Mesenchymal stem cell (in vitro differentiated cells and primary cell): ENCODE measurements at regions not wholly inside any gene's neighbourhood (a gene's known extent, or its start where the extent isn't known, plus 50 kb on each side); places are given as distances from the start of the nearest gene placed in this dataset.
"Not testable (repeated sequence)": the region's sequence is repeated elsewhere in the genome, so short reads cannot be mapped to it uniquely, and the experiment has no call there.

Source experiments
- DNase-seq: peaks from one replicate; pipeline ENCODE4 v3.0.0-alpha.2; 2013
- H2AFZ ChIP-seq: one replicate; pipeline ENCODE4 v1.6.1; 2013; ENCODE audit warnings: low read depth, mild to moderate bottlenecking, control low read depth, inconsistent platforms, low read length, moderate library complexity
- H2AK5ac ChIP-seq: 2 replicates; pipeline ENCODE4 v1.6.1; 2013; ENCODE audit warnings: low read length, moderate library complexity, mild to moderate bottlenecking, inconsistent platforms; ENCODE audit not compliant: severe bottlenecking
- H2BK120ac ChIP-seq: one replicate; pipeline ENCODE4 v1.6.1; 2013; ENCODE audit warnings: low read depth, mild to moderate bottlenecking, inconsistent platforms, low read length, moderate library complexity
- H2BK12ac ChIP-seq, 2 experiments: one replicate each; pipeline ENCODE4 v1.6.1; 2013; ENCODE audit warnings: inconsistent platforms in 2 of 2, low read length in 2 of 2, mild to moderate bottlenecking in 2 of 2, moderate library complexity in 2 of 2, control low read depth in 1 of 2
- H2BK15ac ChIP-seq: one replicate; pipeline ENCODE4 v1.6.1; 2013; ENCODE audit warnings: mild to moderate bottlenecking, low read depth, inconsistent platforms; ENCODE audit not compliant: poor library complexity, severe bottlenecking
- H2BK5ac ChIP-seq: 2 replicates; pipeline ENCODE4 v1.6.1; 2013; ENCODE audit warnings: low read depth, mild to moderate bottlenecking, low read length, control low read depth, inconsistent platforms; ENCODE audit not compliant: poor library complexity, severe bottlenecking
- H3K14ac ChIP-seq, 2 experiments: one replicate each; pipeline ENCODE4 v1.6.1; 2013; ENCODE audit warnings: inconsistent platforms in 2 of 2, low read length in 2 of 2, control low read depth in 1 of 2, mild to moderate bottlenecking in 1 of 2, moderate library complexity in 1 of 2
- H3K18ac ChIP-seq, 2 experiments: one replicate each; pipeline ENCODE4 v1.6.1; 2013; ENCODE audit warnings: inconsistent platforms in 2 of 2, low read length in 2 of 2, control low read depth in 1 of 2, low read depth in 1 of 2, mild to moderate bottlenecking in 1 of 2
- H3K23ac ChIP-seq, 2 experiments: one replicate each; pipeline ENCODE4 v1.6.1; 2013; ENCODE audit warnings: inconsistent platforms in 2 of 2, low read length in 2 of 2, mild to moderate bottlenecking in 2 of 2, moderate library complexity in 2 of 2, control low read depth in 1 of 2
- H3K27ac ChIP-seq: 2 replicates; pipeline ENCODE4 v1.5.1; 2013; ENCODE audit warnings: mild to moderate bottlenecking, moderate library complexity, low read length, control low read depth, inconsistent platforms; ENCODE audit not compliant: poor library complexity, severe bottlenecking
- H3K27me3 ChIP-seq, 2 experiments: 2 replicates each; pipeline versions ENCODE4 v1.6.1 to v1.7.0; 2013; ENCODE audit warnings: low read length in 2 of 2, mild to moderate bottlenecking in 2 of 2, moderate library complexity in 2 of 2, control low read depth in 1 of 2, inconsistent platforms in 1 of 2; ENCODE audit not compliant: control insufficient read depth in 1 of 2, insufficient read depth in 1 of 2
- H3K36me3 ChIP-seq, 2 experiments: 2 replicates each; pipeline versions ENCODE4 v1.6.1 to v1.7.0; 2013; ENCODE audit warnings: low read length in 2 of 2, control low read depth in 1 of 2, inconsistent platforms in 1 of 2, low read depth in 1 of 2, mild to moderate bottlenecking in 1 of 2; ENCODE audit not compliant: insufficient read depth in 2 of 2, control insufficient read depth in 1 of 2
- H3K4ac ChIP-seq, 2 experiments: one replicate each; pipeline ENCODE4 v1.6.1; 2013; ENCODE audit warnings: inconsistent platforms in 2 of 2, low read length in 2 of 2, mild to moderate bottlenecking in 2 of 2, moderate library complexity in 2 of 2, control low read depth in 1 of 2, low read depth in 1 of 2
- H3K4me1 ChIP-seq: 2 replicates; pipeline ENCODE4 v1.6.1; 2013; ENCODE audit warnings: low read depth, low read length, control low read depth; ENCODE audit not compliant: control insufficient read depth, insufficient read depth
- H3K4me2 ChIP-seq: 2 replicates; pipeline ENCODE4 v1.6.1; 2013; ENCODE audit warnings: low read length, mild to moderate bottlenecking, inconsistent platforms; ENCODE audit not compliant: poor library complexity, severe bottlenecking
- H3K4me3 ChIP-seq, 2 experiments: 2 replicates each; pipeline versions ENCODE4 v1.5.1 to v1.7.0; 2013; ENCODE audit warnings: low read length in 2 of 2, mild to moderate bottlenecking in 2 of 2, control low read depth in 1 of 2, low read depth in 1 of 2; ENCODE audit not compliant: insufficient read depth in 1 of 2
- H3K79me1 ChIP-seq: replicated peaks from 2 replicates; pipeline ENCODE4 v1.6.1; 2013; ENCODE audit warnings: mild to moderate bottlenecking, control low read depth, low read length, inconsistent platforms; ENCODE audit not compliant: poor library complexity, severe bottlenecking
- H3K9ac ChIP-seq: 2 replicates; pipeline ENCODE4 v1.7.0; 2013; ENCODE audit warnings: mild to moderate bottlenecking, low read length, moderate library complexity
- H3K9me3 ChIP-seq: 2 replicates; pipeline ENCODE4 v1.7.0; 2013; ENCODE audit warnings: mild to moderate bottlenecking, low read length; ENCODE audit not compliant: control insufficient read depth
- H4K8ac ChIP-seq: one replicate; pipeline ENCODE4 v1.6.1; 2013; ENCODE audit warnings: inconsistent platforms, mild to moderate bottlenecking, low read length, moderate library complexity
- H4K91ac ChIP-seq: one replicate; pipeline ENCODE4 v1.6.1; 2013; ENCODE audit warnings: mild to moderate bottlenecking, low read length, inconsistent platforms
- WGBS: methylation state at CpG from one replicate; pipeline ENCODE4 v1.1.7; 2013; ENCODE audit warnings: mixed read lengths; 5-methylcytosine and 5-hydroxymethylcytosine counted together

DNA sequence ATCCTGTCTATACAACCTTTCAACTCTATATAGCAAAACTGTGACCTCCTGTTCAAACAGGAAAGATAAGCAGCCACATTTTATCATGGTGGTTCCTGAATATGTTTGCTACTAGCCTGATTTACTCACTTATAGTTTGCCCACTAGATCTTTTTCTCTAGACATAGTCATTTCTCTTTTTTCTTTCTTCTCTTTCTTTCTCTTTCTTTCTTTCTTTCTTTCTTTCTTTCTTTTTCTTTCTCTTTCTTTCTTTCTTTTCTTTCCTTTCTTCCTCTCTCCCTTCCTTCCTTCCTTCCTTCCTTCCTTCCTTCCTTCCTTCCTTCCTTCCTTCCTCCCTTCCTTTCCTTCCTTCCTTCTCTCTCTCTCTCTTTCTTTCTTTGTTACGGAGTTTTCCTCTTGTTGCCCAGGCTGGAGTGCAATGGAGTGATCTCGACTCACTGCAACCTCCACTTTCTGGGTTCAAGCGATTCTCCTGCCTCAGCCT lies 142.0 kb upstream of the TBL1XR1 start:
- H4K91ac ChIP-seq, H3K27ac ChIP-seq, H3K4me2 ChIP-seq, H3K4ac ChIP-seq, H3K4me3 ChIP-seq, H3K14ac ChIP-seq, H2BK5ac ChIP-seq, H2BK120ac ChIP-seq, H3K36me3 ChIP-seq, H3K9ac ChIP-seq, H2AK5ac ChIP-seq, H3K9me3 ChIP-seq, DNase-seq, H2BK12ac ChIP-seq, H3K4me1 ChIP-seq, H2BK15ac ChIP-seq, H2AFZ ChIP-seq, H3K27me3 ChIP-seq, H4K8ac ChIP-seq, H3K23ac ChIP-seq, H3K79me1 ChIP-seq: not testable (repeated sequence)
- peak overlapping the region in 1 of 2 experiments; percentile 79 for H3K18ac ChIP-seq
- WGBS = 88% methylated on average over 3 of the region's 3 CpGs

DNA sequence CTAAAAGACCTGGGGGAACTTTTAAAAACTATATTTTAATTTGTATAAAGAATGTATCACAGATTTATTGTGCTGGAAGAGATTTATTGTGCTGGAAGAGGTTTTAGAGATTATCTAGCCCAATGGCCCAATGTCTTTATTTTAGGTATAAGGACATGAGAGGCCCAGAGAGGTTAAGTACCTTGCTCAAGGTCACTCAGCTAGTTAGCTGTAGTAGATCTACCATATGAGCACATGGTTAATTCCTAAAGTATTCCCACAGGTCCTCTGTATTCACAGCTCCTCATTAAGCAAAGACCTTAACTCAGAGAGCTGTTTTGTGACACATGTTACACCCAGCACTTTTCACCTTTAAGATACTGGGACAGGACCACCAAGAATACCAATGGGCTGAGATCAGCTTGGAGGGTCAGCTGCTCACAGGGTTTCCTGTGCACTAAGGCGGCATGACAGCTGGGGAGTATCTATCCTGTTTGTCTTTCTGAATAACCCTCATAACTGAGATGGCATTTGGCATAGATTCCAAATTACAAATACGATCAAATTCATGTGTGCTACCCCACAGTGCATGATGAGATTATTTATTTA lies 143.1 kb upstream of the TBL1XR1 start:
- no peaks in the 10 kb centered on the region for H3K9me3 ChIP-seq
- H3K4ac ChIP-seq = no peak overlapping the region
- H2BK5ac ChIP-seq = no peak overlapping the region
- 58% methylated on average over 1 of the region's 2 CpGs for WGBS
- no peak for DNase-seq
- H3K27me3 ChIP-seq = no peaks in the 10 kb centered on the region
- no peak overlapping the region for H4K91ac ChIP-seq
- H3K79me1 ChIP-seq = no peaks in the 10 kb centered on the region
- H3K36me3 ChIP-seq = no peaks in the 10 kb centered on the region
- no peak overlapping the region for H3K18ac ChIP-seq
- no peak overlapping the region for H3K27ac ChIP-seq
- no peak overlapping the region for H4K8ac ChIP-seq
- peaks cover 4% of the 10 kb centered on the region for H3K4me1 ChIP-seq
- no peak overlapping the region for H2AFZ ChIP-seq
- H2BK15ac ChIP-seq = no peak overlapping the region
- no peak overlapping the region for H3K9ac ChIP-seq
- H3K23ac ChIP-seq = no peak overlapping the region
- H2BK12ac ChIP-seq = no peak overlapping the region
- H2BK120ac ChIP-seq = no peak overlapping the region
- no peak overlapping the region for H3K14ac ChIP-seq
- H2AK5ac ChIP-seq = no peak overlapping the region
- no peak overlapping the region for H3K4me3 ChIP-seq
- H3K4me2 ChIP-seq = no peak overlapping the region

DNA sequence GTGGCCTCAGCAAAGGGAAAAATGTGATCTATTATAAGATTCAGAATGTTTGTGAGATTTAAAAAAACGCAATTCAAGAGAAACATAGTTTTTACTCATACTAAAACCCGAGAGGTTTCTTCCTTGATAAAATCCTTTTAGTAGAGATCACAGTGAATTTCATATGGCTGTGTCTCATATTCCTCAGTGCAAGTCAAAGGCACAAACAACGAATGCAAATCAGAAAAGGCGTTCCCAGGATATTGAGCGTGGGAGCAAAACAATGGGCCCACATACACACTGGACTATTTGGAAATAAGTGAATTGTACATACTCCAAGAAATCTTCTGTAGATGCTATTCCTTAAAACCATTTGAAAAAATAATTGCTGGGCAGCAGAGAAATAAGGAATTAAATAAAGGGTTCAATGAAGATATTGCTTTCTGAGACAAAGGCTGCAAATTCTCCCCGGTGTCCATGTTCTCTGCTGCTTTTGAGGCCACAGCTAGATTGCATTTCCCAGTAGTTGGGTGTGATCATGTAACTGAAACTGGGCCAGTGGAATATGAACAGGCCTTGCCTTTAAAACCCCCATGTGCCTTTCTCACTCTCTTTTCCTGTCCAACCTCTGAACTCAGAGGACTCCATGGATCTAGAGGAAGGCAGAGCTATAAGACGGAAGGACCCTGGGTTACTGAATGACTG lies 144.6 kb upstream of the TBL1XR1 start:
- Histone ChIP-seq H2BK120ac (no peak overlapping the region), H2BK12ac (peak overlapping the region in 1 of 2 experiments; percentile 21), H2BK15ac (no peak overlapping the region), H2BK5ac (no peak overlapping the region), H3K14ac (no peak overlapping the region), H3K9ac (peak overlapping the region; percentile 28), H3K79me1 (no peaks in the 10 kb centered on the region), H3K4me3 (no peak overlapping the region), H4K8ac (no peak overlapping the region), H3K18ac (no peak overlapping the region), H4K91ac (no peak overlapping the region), H3K4me1 (peaks cover 4% of the 10 kb centered on the region), H2AFZ (no peak overlapping the region), H3K27me3 (no peaks in the 10 kb centered on the region), H3K36me3 (no peaks in the 10 kb centered on the region), H3K23ac (no peak overlapping the region), H3K4me2 (no peak overlapping the region), H3K4ac (peak overlapping the region in 1 of 2 experiments; percentile 7), H3K9me3 (no peaks in the 10 kb centered on the region), H2AK5ac (peak overlapping the region; percentile 49), H3K27ac (no peak overlapping the region)
- 96% methylated on average over 7 of the region's 7 CpGs for WGBS
- no peak for DNase-seq

DNA sequence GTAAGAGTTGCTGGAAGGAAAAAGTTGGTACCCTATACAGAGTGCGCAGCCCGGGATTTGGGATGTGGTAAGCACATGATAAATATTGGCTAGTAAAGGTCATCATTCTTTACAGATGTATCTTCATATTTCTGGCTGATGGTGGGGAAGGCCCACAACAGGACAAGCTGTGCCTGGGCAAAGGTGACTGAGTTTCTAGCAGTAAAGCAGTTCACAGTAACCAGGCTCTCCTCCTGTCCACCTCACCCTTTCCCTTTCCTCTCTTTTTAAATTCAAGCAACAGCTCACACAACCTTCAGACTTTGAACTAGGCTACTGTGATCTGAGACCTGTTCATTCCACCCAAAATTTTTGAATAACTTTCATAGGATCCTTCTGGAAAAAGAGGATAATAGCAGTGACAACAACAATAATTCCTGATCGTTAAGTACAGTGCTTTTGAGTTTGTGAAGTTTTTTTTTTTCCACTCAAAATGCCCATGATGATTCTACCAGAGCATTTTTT lies 145.9 kb upstream of the TBL1XR1 start:
- peak overlapping the region; percentile 79 for H2AK5ac ChIP-seq
- peak overlapping the region in 1 of 2 experiments; percentile 24 for H3K18ac ChIP-seq
- no peak overlapping the region for H3K4me2 ChIP-seq
- H3K79me1 ChIP-seq = no peaks in the 10 kb centered on the region
- no peak overlapping the region for H2BK5ac ChIP-seq
- H2AFZ ChIP-seq = no peak overlapping the region
- DNase-seq = no peak
- H3K27me3 ChIP-seq = no peaks in the 10 kb centered on the region
- peak overlapping the region in 1 of 2 experiments; percentile 79 for H2BK12ac ChIP-seq
- H2BK120ac ChIP-seq = no peak overlapping the region
- no peak overlapping the region for H3K9ac ChIP-seq
- H3K4me3 ChIP-seq = no peak overlapping the region
- no peak overlapping the region for H3K4ac ChIP-seq
- no peak overlapping the region for H2BK15ac ChIP-seq
- peaks cover 5% of the 10 kb centered on the region for H3K4me1 ChIP-seq
- no peak overlapping the region for H4K91ac ChIP-seq
- no peaks in the 10 kb centered on the region for H3K36me3 ChIP-seq
- 100% methylated on average over 3 of the region's 3 CpGs for WGBS
- no peak overlapping the region for H3K14ac ChIP-seq
- no peaks in the 10 kb centered on the region for H3K9me3 ChIP-seq
- H4K8ac ChIP-seq = no peak overlapping the region
- H3K27ac ChIP-seq = no peak overlapping the region
- no peak overlapping the region for H3K23ac ChIP-seq
